ENCODE measurements at regions not wholly inside any gene's neighbourhood (a gene's known extent, or its start where the extent isn't known, plus 50 kb on each side); places are given as distances from the start of the nearest gene placed in this dataset.

GRCh38 chr10:114767986-114768821, 53.4 kb upstream of the FHIP2A start:
- BruUV-seq (replicated peaks), result no TSS peak
- H3K9me3 ChIP-seq (ENCODE audit: control insufficient read depth, insufficient read depth, low read depth, low read length), result no peaks in the 10 kb centered on the region
- DNase-seq (ENCODE audit: low read depth, low spot score) (no peak), ATAC-seq (peak; percentile 79)
- ChIA-PET CTCF (no interaction called here), POLR2A (no interaction called here)
- H3K4me1 ChIP-seq (ENCODE audit: control insufficient read depth, insufficient read depth, low read length), result peaks cover 58% of the 10 kb centered on the region
- intact Hi-C loops (cut with micrococcal nuclease; ENCODE audit: unreplicated experiment), result loop anchor here (5.0 kb wide), 1 partner anchor 61 kb away; no protein-coding TSS in a partner anchor
- H3K36me3 ChIP-seq (ENCODE audit: control insufficient read depth, insufficient read depth, low read length), result no peaks in the 10 kb centered on the region
- peak overlapping the region; percentile 99 for H3K27ac ChIP-seq (ENCODE audit: low read length)
- no peaks in the 10 kb centered on the region for H3K27me3 ChIP-seq (ENCODE audit: control insufficient read depth, insufficient read depth, low read length)
- in situ Hi-C loops (cut with HindIII; ENCODE audit: low pct_unique_long_range_greater_than_20kb, low sequenced_read_pairs), result no loop called here
- H3K4me3 ChIP-seq (ENCODE audit: low read depth in 2 of 2, low read length in 2 of 2), result peak overlapping the region; percentile 60 to 72
- TF ChIP-seq POLR2AphosphoS5 (IDR thresholded peaks at IDR 0.05; ENCODE audit: low read depth, low read length) (no peak), TCF7L2 (IDR thresholded peaks at IDR 0.05; ENCODE audit: low read depth, low read length) (no peak), CTCF (IDR thresholded peaks at IDR 0.05) (no peak; the same call in 1 of the 2 replicates), REST (IDR thresholded peaks at IDR 0.05; ENCODE audit: insufficient read depth in 1 of 2, low read depth in 2 of 2, low read length in 1 of 2) (no peak), SIN3A (IDR thresholded peaks at IDR 0.05; ENCODE audit: borderline replicate concordance, insufficient read depth, low read depth, low read length) (no peak)

GRCh38 chr10:114770009-114770408, 51.6 kb upstream of the FHIP2A start:
- ChIA-PET POLR2A (no interaction called here), CTCF (no interaction called here)
- in situ Hi-C loops (cut with HindIII; ENCODE audit: low pct_unique_long_range_greater_than_20kb, low sequenced_read_pairs), result no loop called here

More at GRCh38 chr10:114770009-114770408, 51.6 kb upstream of the FHIP2A start:
- H3K27me3 ChIP-seq (ENCODE audit: control insufficient read depth, insufficient read depth, low read length), result no peaks in the 10 kb centered on the region
- TF ChIP-seq TCF7L2 (IDR thresholded peaks at IDR 0.05; ENCODE audit: low read depth, low read length) (no peak), POLR2AphosphoS5 (IDR thresholded peaks at IDR 0.05; ENCODE audit: low read depth, low read length) (no peak), CTCF (IDR thresholded peaks at IDR 0.05) (no peak), REST (IDR thresholded peaks at IDR 0.05; ENCODE audit: insufficient read depth in 1 of 2, low read depth in 2 of 2, low read length in 1 of 2) (no peak), SIN3A (IDR thresholded peaks at IDR 0.05; ENCODE audit: borderline replicate concordance, insufficient read depth, low read depth, low read length) (no peak)
- ATAC-seq, result no peak
- no peak overlapping the region for H3K4me3 ChIP-seq (ENCODE audit: low read depth in 2 of 2, low read length in 2 of 2)
- BruUV-seq (replicated peaks), result no TSS peak
- no peak for DNase-seq (ENCODE audit: low read depth, low spot score)
- no peaks in the 10 kb centered on the region for H3K9me3 ChIP-seq (ENCODE audit: control insufficient read depth, insufficient read depth, low read depth, low read length)
- H3K36me3 ChIP-seq (ENCODE audit: control insufficient read depth, insufficient read depth, low read length), result no peaks in the 10 kb centered on the region
- intact Hi-C loops (cut with micrococcal nuclease; ENCODE audit: unreplicated experiment), result no loop called here
- peaks cover 49% of the 10 kb centered on the region for H3K4me1 ChIP-seq (ENCODE audit: control insufficient read depth, insufficient read depth, low read length)
- peak overlapping the region; percentile 91 for H3K27ac ChIP-seq (ENCODE audit: low read length)
